Spinal cord (tissue), 9 donors: ENCODE measurements at regions not wholly inside any gene's neighbourhood (a gene's known extent, or its start where the extent isn't known, plus 50 kb on each side); places are given as distances from the start of the nearest gene placed in this dataset.
"Not testable (repeated sequence)": the region's sequence is repeated elsewhere in the genome, so short reads cannot be mapped to it uniquely, and the experiment has no call there.

Experiments
- DNase-seq, 6 donors: peaks; one replicate each; pipeline versions ENCODE4 v3.0.0 to v3.0.0-alpha.2; 2013 to 2015; ENCODE audit warnings: low spot score in 6 of 6, low read depth in 4 of 6
- H3K27ac ChIP-seq: one replicate; pipeline ENCODE4 v1.5.1; 2013; ENCODE audit warnings: low read depth, low read length, control low read depth
- H3K27me3 ChIP-seq: one replicate; pipeline ENCODE4 v1.6.1; 2013; ENCODE audit warnings: low read length; ENCODE audit not compliant: control insufficient read depth, insufficient read depth
- H3K36me3 ChIP-seq: one replicate; pipeline ENCODE4 v1.6.1; 2013; ENCODE audit warnings: low read length; ENCODE audit not compliant: control insufficient read depth, insufficient read depth
- H3K4me1 ChIP-seq: one replicate; pipeline ENCODE4 v1.6.1; 2013; ENCODE audit warnings: low read length; ENCODE audit not compliant: control insufficient read depth, insufficient read depth
- H3K4me3 ChIP-seq: one replicate; pipeline ENCODE4 v1.5.1; 2013; ENCODE audit warnings: low read depth, low read length, control low read depth
- H3K9me3 ChIP-seq: one replicate; pipeline ENCODE4 v1.6.1; 2013; ENCODE audit warnings: low read length; ENCODE audit not compliant: control insufficient read depth, insufficient read depth
- WGBS: methylation state at CpG from one replicate; pipeline ENCODE4 v1.1.5; 2013; ENCODE audit warnings: missing lambda C conversion rate; ENCODE audit not compliant: insufficient coverage; 5-methylcytosine and 5-hydroxymethylcytosine counted together
- donor health status: healthy.

- H3K27me3 ChIP-seq, result no peaks in the 10 kb centered on the region
- H3K4me3 ChIP-seq, result no peak overlapping the region
- 60% methylated on average over 1 of the region's 1 CpG for WGBS
- no peaks in the 10 kb centered on the region for H3K36me3 ChIP-seq
- H3K27ac ChIP-seq, result no peak overlapping the region
- H3K9me3 ChIP-seq, result no peaks in the 10 kb centered on the region
- no peaks in the 10 kb centered on the region for H3K4me1 ChIP-seq
- DNase-seq, result no peak
These were observed 115.3 kb upstream of the RBBP8 start for GRCh38 chr18:22817844-22818243.

GRCh38 chr18:22822024-22822423 is 111.1 kb upstream of the RBBP8 start:
- H3K4me3 ChIP-seq, result no peak overlapping the region
- no peaks in the 10 kb centered on the region for H3K36me3 ChIP-seq
- peak in 2 of 6 donors; percentile 46 to 71 for DNase-seq
- 14% methylated on average over 2 of the region's 3 CpGs for WGBS
- no peaks in the 10 kb centered on the region for H3K9me3 ChIP-seq
- H3K4me1 ChIP-seq, result no peaks in the 10 kb centered on the region
- H3K27me3 ChIP-seq, result no peaks in the 10 kb centered on the region
- no peak overlapping the region for H3K27ac ChIP-seq

- WGBS, result 93% methylated on average over 2 of the region's 3 CpGs
- no peak for DNase-seq
- H3K27me3 ChIP-seq, result no peaks in the 10 kb centered on the region
- no peaks in the 10 kb centered on the region for H3K4me1 ChIP-seq
- H3K27ac ChIP-seq, result no peak overlapping the region
- no peak overlapping the region for H3K4me3 ChIP-seq
- no peaks in the 10 kb centered on the region for H3K9me3 ChIP-seq
- H3K36me3 ChIP-seq, result no peaks in the 10 kb centered on the region
These were observed 110.2 kb upstream of the RBBP8 start for GRCh38 chr18:22822841-22823508.

- Histone ChIP-seq H3K36me3 (no peaks in the 10 kb centered on the region), H3K9me3 (no peaks in the 10 kb centered on the region), H3K4me3 (no peak overlapping the region), H3K27me3 (no peaks in the 10 kb centered on the region), H3K27ac (no peak overlapping the region), H3K4me1 (no peaks in the 10 kb centered on the region)
- 86% methylated on average over 3 of the region's 4 CpGs for WGBS
- DNase-seq, result peak in 1 of 6 donors; percentile 31
These were observed 106.4 kb upstream of the RBBP8 start for GRCh38 chr18:22826726-22827125.

- H3K27me3 ChIP-seq, result no peaks in the 10 kb centered on the region
- no peaks in the 10 kb centered on the region for H3K9me3 ChIP-seq
- 100% methylated on average over 1 of the region's 3 CpGs for WGBS
- H3K4me1 ChIP-seq, result no peaks in the 10 kb centered on the region
- no peak for DNase-seq
- no peak overlapping the region for H3K27ac ChIP-seq
- no peak overlapping the region for H3K4me3 ChIP-seq
- no peaks in the 10 kb centered on the region for H3K36me3 ChIP-seq
These were observed 105.9 kb upstream of the RBBP8 start for GRCh38 chr18:22827216-22827615.

- Histone ChIP-seq H3K27ac (no peak overlapping the region), H3K4me1 (no peaks in the 10 kb centered on the region), H3K4me3 (no peak overlapping the region), H3K9me3 (no peaks in the 10 kb centered on the region), H3K36me3 (no peaks in the 10 kb centered on the region), H3K27me3 (no peaks in the 10 kb centered on the region)
- whole genome bisulfite sequencing, result no CpG with 5 or more reads among the region's 1 CpG
- DNase-seq, result no peak
These were observed 105.4 kb upstream of the RBBP8 start for GRCh38 chr18:22827741-22828140.

- no peaks in the 10 kb centered on the region for H3K36me3 ChIP-seq
- H3K4me1 ChIP-seq, result no peaks in the 10 kb centered on the region
- no CpG with 5 or more reads among the region's 1 CpG for WGBS
- no peak for DNase-seq
- H3K27me3 ChIP-seq, result no peaks in the 10 kb centered on the region
- H3K27ac ChIP-seq, result no peak overlapping the region
- H3K4me3 ChIP-seq, result no peak overlapping the region
- H3K9me3 ChIP-seq, result no peaks in the 10 kb centered on the region
These were observed 105.0 kb upstream of the RBBP8 start for GRCh38 chr18:22828171-22828570.

GRCh38 chr18:22828583-22828982 is 104.5 kb upstream of the RBBP8 start:
- not testable (repeated sequence) for H3K27me3 ChIP-seq, H3K4me1 ChIP-seq, H3K36me3 ChIP-seq, H3K4me3 ChIP-seq, H3K9me3 ChIP-seq, DNase-seq, H3K27ac ChIP-seq
- no CpG with 5 or more reads among the region's 6 CpGs for WGBS

GRCh38 chr18:22829781-22830180 is 103.3 kb upstream of the RBBP8 start:
- no peaks in the 10 kb centered on the region for H3K36me3 ChIP-seq
- H3K27me3 ChIP-seq, result no peaks in the 10 kb centered on the region
- no peak overlapping the region for H3K27ac ChIP-seq
- H3K4me3 ChIP-seq, result no peak overlapping the region
- WGBS, result 100% methylated on average over 1 of the region's 2 CpGs
- H3K4me1 ChIP-seq, result no peaks in the 10 kb centered on the region
- H3K9me3 ChIP-seq, result no peaks in the 10 kb centered on the region
- DNase-seq, result no peak

- Histone ChIP-seq H3K27ac (no peak overlapping the region), H3K4me3 (no peak overlapping the region), H3K9me3 (no peaks in the 10 kb centered on the region), H3K4me1 (no peaks in the 10 kb centered on the region), H3K36me3 (no peaks in the 10 kb centered on the region), H3K27me3 (no peaks in the 10 kb centered on the region)
- no peak for DNase-seq
- no CpG with 5 or more reads among the region's 1 CpG for WGBS
These were observed 102.6 kb upstream of the RBBP8 start for GRCh38 chr18:22830511-22830910.
